Glutamatergic neuron (in vitro differentiated cells): ENCODE measurements at regions not wholly inside any gene's neighbourhood (a gene's known extent, or its start where the extent isn't known, plus 50 kb on each side); places are given as distances from the start of the nearest gene placed in this dataset.

Source experiments
- DNase-seq: peaks from one replicate; pipeline ENCODE4 v3.0.0; 2022
- H3K27ac Mint-ChIP-seq: one replicate; pipeline ENCODE4 v1.8.0; 2020; ENCODE audit warnings: mild to moderate bottlenecking, mixed read lengths, inconsistent platforms; ENCODE audit not compliant: unreplicated experiment
- H3K27me3 Mint-ChIP-seq: one replicate; pipeline ENCODE4 v1.8.0; 2020; ENCODE audit warnings: mild to moderate bottlenecking, moderate library complexity, mixed read lengths, inconsistent platforms; ENCODE audit not compliant: unreplicated experiment
- H3K36me3 Mint-ChIP-seq: one replicate; pipeline ENCODE4 v1.8.0; 2020; ENCODE audit warnings: mild to moderate bottlenecking, mixed read lengths, inconsistent platforms; ENCODE audit not compliant: unreplicated experiment
- H3K4me1 Mint-ChIP-seq: one replicate; pipeline ENCODE4 v1.8.0; 2020; ENCODE audit warnings: mild to moderate bottlenecking, low read depth, mixed read lengths, inconsistent platforms; ENCODE audit not compliant: unreplicated experiment
- H3K4me3 Mint-ChIP-seq: one replicate; pipeline ENCODE4 v1.8.0; 2020; ENCODE audit warnings: mild to moderate bottlenecking, mixed read lengths, inconsistent platforms; ENCODE audit not compliant: unreplicated experiment
- H3K9me3 Mint-ChIP-seq: one replicate; pipeline ENCODE4 v1.8.0; 2020; ENCODE audit warnings: mild to moderate bottlenecking, moderate library complexity, mixed read lengths, inconsistent platforms; ENCODE audit not compliant: unreplicated experiment
- CTCF ChIP-seq: fragments of 200-600 bp; sonication (generic); IDR thresholded peaks from one replicate; pipeline ENCODE4 v1.5.0; 2021; ENCODE audit not compliant: partially characterized antibody, unreplicated experiment

- peaks cover 3% of the 10 kb centered on the region for H3K9me3 Mint-ChIP-seq
- TF ChIP-seq CTCF = no peak
- H3K36me3 Mint-ChIP-seq = no peaks in the 10 kb centered on the region
- H3K4me3 Mint-ChIP-seq = no peak overlapping the region
- no peak for DNase-seq
- H3K27ac Mint-ChIP-seq = no peak overlapping the region
- H3K4me1 Mint-ChIP-seq = no peaks in the 10 kb centered on the region
- no peaks in the 10 kb centered on the region for H3K27me3 Mint-ChIP-seq
Observed at GRCh38 chr6:44549516-44549915, 162.0 kb downstream of the CDC5L start.

DNA sequence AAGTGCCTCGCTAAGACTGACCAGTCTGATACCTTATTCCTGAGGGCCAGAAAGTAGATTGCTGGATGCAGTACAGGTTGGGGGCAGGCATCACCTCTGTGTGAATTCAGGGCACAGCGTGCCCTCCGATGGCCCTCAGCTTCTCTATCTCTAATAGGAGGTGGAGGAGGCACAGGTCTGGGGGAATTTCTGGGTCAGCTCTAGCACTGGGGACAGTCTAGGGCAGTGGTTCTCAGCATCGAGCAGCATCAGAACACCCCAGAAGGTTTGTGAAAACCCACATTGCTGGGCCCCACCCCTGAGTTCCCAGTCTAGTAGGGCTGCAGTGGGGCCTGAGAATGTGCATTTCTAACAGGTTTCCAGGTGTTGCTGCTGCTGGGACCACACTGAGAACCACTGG is 166.7 kb downstream of the CDC5L start:
- H3K4me3 Mint-ChIP-seq = no peak overlapping the region
- no peak overlapping the region for H3K27ac Mint-ChIP-seq
- no peaks in the 10 kb centered on the region for H3K36me3 Mint-ChIP-seq
- peaks cover 2% of the 10 kb centered on the region for H3K9me3 Mint-ChIP-seq
- H3K27me3 Mint-ChIP-seq = no peaks in the 10 kb centered on the region
- H3K4me1 Mint-ChIP-seq = peaks cover 3% of the 10 kb centered on the region
- TF ChIP-seq CTCF = no peak
- no peak for DNase-seq

DNA sequence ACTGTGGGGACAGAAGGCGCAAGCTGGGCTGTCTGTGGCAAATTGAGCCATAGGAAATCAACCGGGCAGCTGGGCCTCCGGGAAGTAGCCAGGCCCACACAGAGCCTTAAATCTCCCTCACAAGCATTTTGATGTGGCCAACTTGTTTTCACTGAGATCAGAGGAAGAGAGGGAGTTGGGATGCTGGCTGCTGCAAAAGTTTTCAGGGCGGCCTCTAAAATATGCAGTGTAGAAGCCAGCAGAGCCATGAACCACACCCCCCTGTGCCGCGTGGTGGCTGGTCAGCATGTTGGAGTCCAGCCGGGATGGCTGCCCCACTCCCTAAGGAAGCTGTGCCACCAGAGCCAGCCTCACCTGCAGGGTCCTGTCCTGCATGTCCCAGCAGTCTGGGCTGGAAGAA is 167.4 kb downstream of the CDC5L start:
- no peaks in the 10 kb centered on the region for H3K27me3 Mint-ChIP-seq
- H3K36me3 Mint-ChIP-seq = no peaks in the 10 kb centered on the region
- H3K4me3 Mint-ChIP-seq = no peak overlapping the region
- peaks cover 3% of the 10 kb centered on the region for H3K4me1 Mint-ChIP-seq
- H3K9me3 Mint-ChIP-seq = peaks cover 2% of the 10 kb centered on the region
- TF ChIP-seq CTCF = no peak
- H3K27ac Mint-ChIP-seq = no peak overlapping the region
- no peak for DNase-seq

- DNase-seq = no peak
- peaks cover 3% of the 10 kb centered on the region for H3K4me1 Mint-ChIP-seq
- H3K27me3 Mint-ChIP-seq = no peaks in the 10 kb centered on the region
- H3K36me3 Mint-ChIP-seq = no peaks in the 10 kb centered on the region
- H3K4me3 Mint-ChIP-seq = no peak overlapping the region
- peaks cover 2% of the 10 kb centered on the region for H3K9me3 Mint-ChIP-seq
- H3K27ac Mint-ChIP-seq = no peak overlapping the region
- TF ChIP-seq CTCF = no peak
Observed at GRCh38 chr6:44556046-44556445, 168.5 kb downstream of the CDC5L start.

DNA sequence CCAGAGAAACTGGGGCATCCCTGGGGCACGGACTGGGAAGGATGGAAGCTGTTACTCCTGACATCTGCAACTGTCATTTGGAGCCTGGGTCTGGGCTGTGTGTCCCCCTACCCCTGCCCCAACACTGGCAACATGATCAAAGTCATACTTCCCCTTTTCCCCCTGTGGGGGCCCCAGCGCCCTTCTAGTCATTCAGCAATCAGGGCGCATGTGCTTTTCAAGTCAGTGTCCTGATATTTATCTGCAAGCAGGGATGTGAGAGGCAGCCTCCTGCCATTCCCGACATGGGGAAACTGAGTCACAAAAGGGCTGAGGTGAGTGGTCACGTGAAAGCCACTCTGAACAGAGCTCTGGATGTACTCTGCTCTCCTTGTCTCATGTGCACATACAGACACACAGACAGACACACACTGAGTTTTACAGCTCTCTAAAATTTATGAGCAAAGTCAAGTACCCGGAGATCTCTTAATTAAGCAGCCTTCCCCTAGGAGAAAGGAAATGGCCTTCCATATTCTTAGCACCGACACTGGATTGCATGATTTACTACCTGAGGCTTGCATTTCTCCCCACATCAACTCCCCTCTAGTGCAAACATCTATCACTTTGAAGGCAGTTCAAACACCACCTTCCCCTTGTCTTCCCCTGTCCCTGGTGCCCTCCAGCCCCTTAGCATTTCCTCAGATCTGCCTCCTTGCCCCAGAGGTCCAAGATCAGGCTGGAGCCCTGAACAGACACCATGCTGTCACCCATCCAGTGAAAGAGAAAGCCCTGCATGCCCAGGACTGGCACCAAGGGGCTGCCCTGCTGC is 170.7 kb downstream of the CDC5L start:
- Mint-ChIP-seq H3K27ac (no peak overlapping the region), H3K4me1 (peaks cover 3% of the 10 kb centered on the region), H3K36me3 (no peaks in the 10 kb centered on the region), H3K9me3 (no peaks in the 10 kb centered on the region), H3K27me3 (no peaks in the 10 kb centered on the region), H3K4me3 (no peak overlapping the region)
- DNase-seq = no peak
- no peak for TF ChIP-seq CTCF
